ENCODE measurements at regions not wholly inside any gene's neighbourhood (a gene's known extent, or its start where the extent isn't known, plus 50 kb on each side); places are given as distances from the start of the nearest gene placed in this dataset.

- ATAC-seq = no peak
- TF ChIP-seq ARNTL (CRISPR knock-in tag; IDR thresholded peaks at IDR 0.05; ENCODE audit: borderline replicate concordance, low read depth) (no peak), CREB5 (CRISPR knock-in tag; IDR thresholded peaks at IDR 0.05; ENCODE audit: low read depth) (no peak), OSR1 (CRISPR knock-in tag; IDR thresholded peaks at IDR 0.05) (no peak), ZNF8 (CRISPR knock-in tag; IDR thresholded peaks at IDR 0.05) (no peak), ZFP30 (CRISPR knock-in tag; IDR thresholded peaks at IDR 0.05) (no peak), CSRNP3 (CRISPR knock-in tag; IDR thresholded peaks at IDR 0.05) (no peak), CSDC2 (CRISPR knock-in tag; IDR thresholded peaks at IDR 0.05) (no peak)
These were observed 209.5 kb downstream of the CLIC5 start for GRCh38 chr6:45806172-45806571.

GRCh38 chr6:45803071-45803470 lies 212.6 kb downstream of the CLIC5 start:
- ATAC-seq = no peak
- TF ChIP-seq PATZ1 (CRISPR knock-in tag; IDR thresholded peaks at IDR 0.05; ENCODE audit: borderline replicate concordance) (no peak), CSDC2 (CRISPR knock-in tag; IDR thresholded peaks at IDR 0.05) (no peak), ARNTL (CRISPR knock-in tag; IDR thresholded peaks at IDR 0.05; ENCODE audit: borderline replicate concordance, low read depth) (no peak), ZNF70 (CRISPR knock-in tag; IDR thresholded peaks at IDR 0.05) (no peak), PPARA (CRISPR knock-in tag; IDR thresholded peaks at IDR 0.05; ENCODE audit: borderline replicate concordance) (no peak), BACH2 (CRISPR knock-in tag; IDR thresholded peaks at IDR 0.05; ENCODE audit: borderline replicate concordance) (no peak), TCF4 (CRISPR knock-in tag; IDR thresholded peaks at IDR 0.05; ENCODE audit: borderline replicate concordance) (no peak), TSHZ2 (CRISPR knock-in tag; IDR thresholded peaks at IDR 0.05) (no peak)

- no peak for ATAC-seq
- TF ChIP-seq ESRRG (CRISPR knock-in tag; IDR thresholded peaks at IDR 0.05) = no peak
- TF ChIP-seq BACH2 (CRISPR knock-in tag; IDR thresholded peaks at IDR 0.05; ENCODE audit: borderline replicate concordance) = no peak
- TF ChIP-seq ZNF565 (CRISPR knock-in tag; conservative IDR thresholded peaks at IDR 0.05; ENCODE audit: low read depth) = no peak
- no peak for TF ChIP-seq CREB5 (CRISPR knock-in tag; IDR thresholded peaks at IDR 0.05; ENCODE audit: low read depth)
- no peak for TF ChIP-seq CSRNP3 (CRISPR knock-in tag; IDR thresholded peaks at IDR 0.05)
- TF ChIP-seq TCF4 (CRISPR knock-in tag; IDR thresholded peaks at IDR 0.05; ENCODE audit: borderline replicate concordance) = no peak
- TF ChIP-seq ISL1 (CRISPR knock-in tag; IDR thresholded peaks at IDR 0.05) = no peak
- no peak for TF ChIP-seq ZNF8 (CRISPR knock-in tag; IDR thresholded peaks at IDR 0.05)
- TF ChIP-seq ZFP3 (CRISPR knock-in tag; IDR thresholded peaks at IDR 0.05) = no peak
- TF ChIP-seq CSDC2 (CRISPR knock-in tag; IDR thresholded peaks at IDR 0.05) = no peak
- no peak for TF ChIP-seq ARNTL (CRISPR knock-in tag; IDR thresholded peaks at IDR 0.05; ENCODE audit: borderline replicate concordance, low read depth)
- no peak for TF ChIP-seq RARB (CRISPR knock-in tag; IDR thresholded peaks at IDR 0.05)
- TF ChIP-seq PATZ1 (CRISPR knock-in tag; IDR thresholded peaks at IDR 0.05; ENCODE audit: borderline replicate concordance) = no peak
- TF ChIP-seq ZC3H10 (CRISPR knock-in tag; IDR thresholded peaks at IDR 0.05) = no peak
- TF ChIP-seq POU6F1 (CRISPR knock-in tag; IDR thresholded peaks at IDR 0.05; ENCODE audit: borderline replicate concordance, low read depth) = no peak
- TF ChIP-seq TOX (CRISPR knock-in tag; IDR thresholded peaks at IDR 0.05; ENCODE audit: borderline replicate concordance) = no peak
- no peak for TF ChIP-seq OSR1 (CRISPR knock-in tag; IDR thresholded peaks at IDR 0.05)
- TF ChIP-seq SNAI2 (CRISPR knock-in tag; IDR thresholded peaks at IDR 0.05) = no peak
These were observed 214.0 kb downstream of the CLIC5 start for GRCh38 chr6:45801471-45802289.

Data from SK-N-SH treated with all-trans-retinoic acid at 6 μM for 48 hours (cell line).